Liver (tissue), 8 donors: ENCODE measurements at regions not wholly inside any gene's neighbourhood (a gene's known extent, or its start where the extent isn't known, plus 50 kb on each side); places are given as distances from the start of the nearest gene placed in this dataset.

Experiments used
- DNase-seq: peaks from one replicate; pipeline ENCODE4 v3.0.0-alpha.2; 2017; ENCODE audit warnings: low spot score
- H3K27ac ChIP-seq, 2 donors: one replicate each; pipeline ENCODE4 v1.7.0; 2013; ENCODE audit warnings: inconsistent platforms in 2 of 2, low read length in 2 of 2, control low read depth in 1 of 2, low read depth in 1 of 2, mild to moderate bottlenecking in 1 of 2
- H3K27me3 ChIP-seq, 4 donors: one replicate each; pipeline versions ENCODE4 v1.6.1 to v1.7.0; 2013; ENCODE audit warnings: low read length in 3 of 4, inconsistent platforms in 1 of 4, mild to moderate bottlenecking in 1 of 4, moderate library complexity in 1 of 4; ENCODE audit not compliant: control insufficient read depth in 4 of 4, insufficient read depth in 4 of 4
- H3K36me3 ChIP-seq, 4 donors: one replicate each; pipeline versions ENCODE4 v1.6.1 to v1.7.0; 2013; ENCODE audit warnings: low read length in 3 of 4, mild to moderate bottlenecking in 3 of 4, low read depth in 1 of 4, moderate library complexity in 1 of 4; ENCODE audit not compliant: control insufficient read depth in 4 of 4, insufficient read depth in 3 of 4
- H3K4me1 ChIP-seq, 4 donors: one replicate each; pipeline versions ENCODE4 v1.6.1 to v1.7.0; 2013; ENCODE audit warnings: low read length in 3 of 4, mild to moderate bottlenecking in 3 of 4, moderate library complexity in 1 of 4; ENCODE audit not compliant: control insufficient read depth in 4 of 4, insufficient read depth in 4 of 4
- H3K4me3 ChIP-seq, 3 donors: one replicate each; pipeline versions ENCODE4 v1.6.1 to v1.7.0; 2013; ENCODE audit warnings: low read length in 3 of 3, control low read depth in 1 of 3, low read depth in 1 of 3, mild to moderate bottlenecking in 1 of 3
- H3K9ac ChIP-seq, 2 donors: one replicate each; pipeline ENCODE4 v1.7.0; 2013; ENCODE audit warnings: low read length in 2 of 2, mild to moderate bottlenecking in 2 of 2, moderate library complexity in 2 of 2, control low read depth in 1 of 2, low read depth in 1 of 2
- H3K9me3 ChIP-seq, 4 donors: one replicate each; pipeline versions ENCODE4 v1.6.1 to v1.7.0; 2013; ENCODE audit warnings: low read length in 3 of 4; ENCODE audit not compliant: control insufficient read depth in 4 of 4
- ATF3 ChIP-seq: IDR thresholded peaks from 2 replicates; pipeline ENCODE4 v1.6.1; 2016; ENCODE audit warnings: antibody characterized with exemption
- CTCF ChIP-seq: fragments of 150-350 bp; IDR thresholded peaks from 2 replicates; pipeline ENCODE4 v1.5.1; 2017; ENCODE audit warnings: improper control_type of control experiment, low read depth, low read length; ENCODE audit not compliant: missing input control
- EGR1 ChIP-seq, 2 donors: IDR thresholded peaks; 2 replicates each; pipeline ENCODE4 v1.6.1; 2016 to 2018; ENCODE audit warnings: antibody characterized with exemption in 2 of 2, low read depth in 2 of 2
- FOXA1 ChIP-seq: IDR thresholded peaks from 2 replicates; pipeline ENCODE4 v1.6.1; 2016; ENCODE audit warnings: antibody characterized with exemption
- FOXA2 ChIP-seq: IDR thresholded peaks from 2 replicates; pipeline ENCODE4 v1.6.1; 2016; ENCODE audit warnings: antibody characterized with exemption
- GABPA ChIP-seq, 2 donors: IDR thresholded peaks in 1 of 2; conservative IDR thresholded peaks in 1 of 2; 2 replicates each; pipeline ENCODE4 v1.6.1; 2016; ENCODE audit warnings: antibody characterized with exemption in 2 of 2, mild to moderate bottlenecking in 1 of 2, moderate library complexity in 1 of 2
- HNF4A ChIP-seq, 2 donors: conservative IDR thresholded peaks; 2 replicates each; pipeline ENCODE4 v1.6.1; 2016; ENCODE audit warnings: antibody characterized with exemption in 2 of 2, mild to moderate bottlenecking in 2 of 2
- HNF4G ChIP-seq: IDR thresholded peaks from 2 replicates; pipeline ENCODE4 v1.6.1; 2016; ENCODE audit warnings: antibody characterized with exemption
- JUND ChIP-seq, 2 donors: IDR thresholded peaks; 2 replicates each; pipeline ENCODE4 v1.6.1; 2016; ENCODE audit warnings: antibody characterized with exemption in 2 of 2
- MAX ChIP-seq: IDR thresholded peaks from 2 replicates; pipeline ENCODE4 v1.6.1; 2016; ENCODE audit warnings: antibody characterized with exemption
- NR2F2 ChIP-seq: IDR thresholded peaks from 2 replicates; pipeline ENCODE4 v1.6.1; 2016; ENCODE audit warnings: antibody characterized with exemption
- RAD21 ChIP-seq, 2 donors: IDR thresholded peaks; 2 replicates each; pipeline ENCODE4 v1.6.1; 2016; ENCODE audit warnings: antibody characterized with exemption in 2 of 2, mild to moderate bottlenecking in 2 of 2
- REST ChIP-seq: IDR thresholded peaks from 2 replicates; pipeline ENCODE4 v1.6.1; 2016; ENCODE audit warnings: antibody characterized with exemption, mild to moderate bottlenecking
- RXRA ChIP-seq, 2 donors: IDR thresholded peaks; 2 replicates each; pipeline ENCODE4 v1.6.1; 2017 to 2018; ENCODE audit warnings: antibody characterized with exemption in 2 of 2, mild to moderate bottlenecking in 1 of 2
- SP1 ChIP-seq: IDR thresholded peaks from 2 replicates; pipeline ENCODE4 v1.6.1; 2018; ENCODE audit warnings: antibody characterized with exemption, mild to moderate bottlenecking
- TAF1 ChIP-seq: conservative IDR thresholded peaks from 2 replicates; pipeline ENCODE4 v1.6.1; 2016; ENCODE audit warnings: antibody characterized with exemption, mild to moderate bottlenecking
- ZBTB33 ChIP-seq: IDR thresholded peaks from 2 replicates; pipeline ENCODE4 v1.6.1; 2016; ENCODE audit warnings: antibody characterized with exemption
- WGBS: extraction: QIAGEN DNeasy Blood & Tissue Kit; methylation state at CpG from one replicate; pipeline ENCODE4 v1.1.7; 2013; 5-methylcytosine and 5-hydroxymethylcytosine counted together
- donor health status: healthy.
- donor health status: healthy.
- donor health status: healthy.
- donor health status: healthy.
- donor health status: healthy.

GRCh38 chr16:80480664-80481063 lies 60.1 kb upstream of the DYNLRB2 start:
- Histone ChIP-seq H3K4me1 (peaks cover 0 to 2% (median 0%) of the 10 kb centered on the region in 4 donors), H3K9me3 (no peaks in the 10 kb centered on the region), H3K36me3 (no peaks in the 10 kb centered on the region), H3K27ac (no peak overlapping the region), H3K27me3 (peaks cover 0 to 2% (median 0%) of the 10 kb centered on the region in 4 donors), H3K4me3 (no peak overlapping the region), H3K9ac (no peak overlapping the region)
- no peak for DNase-seq
- TF ChIP-seq HNF4A (conservative IDR thresholded peaks at IDR 0.05) (no peak), NR2F2 (no peak), FOXA1 (no peak), ZBTB33 (no peak), CTCF (no peak), JUND (IDR thresholded peaks at IDR 0.05) (no peak), TAF1 (no peak), FOXA2 (no peak), ATF3 (no peak), EGR1 (IDR thresholded peaks at IDR 0.05; ENCODE audit: low read depth in 2 of 2) (no peak), RAD21 (IDR thresholded peaks at IDR 0.05) (no peak), MAX (no peak), SP1 (no peak), RXRA (IDR thresholded peaks at IDR 0.05) (no peak), HNF4G (no peak), GABPA (IDR thresholded peaks at IDR 0.05 in 1 of 2, conservative IDR thresholded peaks at IDR 0.05 in 1 of 2) (no peak)
- WGBS, result 72% methylated on average over 4 of the region's 4 CpGs

- Histone ChIP-seq H3K4me1 (peaks cover 0 to 2% (median 0%) of the 10 kb centered on the region in 4 donors), H3K36me3 (no peaks in the 10 kb centered on the region), H3K4me3 (no peak overlapping the region), H3K9ac (no peak overlapping the region), H3K9me3 (peaks cover 0 to 2% (median 0%) of the 10 kb centered on the region in 4 donors), H3K27ac (no peak overlapping the region), H3K27me3 (no peaks in the 10 kb centered on the region)
- WGBS, result 95% methylated on average over 2 of the region's 2 CpGs
- no peak for DNase-seq
- no peak for TF ChIP-seq JUND (IDR thresholded peaks at IDR 0.05)
- no peak for TF ChIP-seq RXRA (IDR thresholded peaks at IDR 0.05)
- TF ChIP-seq ATF3, result no peak
- TF ChIP-seq RAD21 (IDR thresholded peaks at IDR 0.05), result no peak
- TF ChIP-seq ZBTB33, result no peak
- TF ChIP-seq REST, result no peak
Observed at GRCh38 chr16:80477838-80478237, 63.0 kb upstream of the DYNLRB2 start.
